Left ventricle myocardium inferior (tissue), 1 donor: ENCODE measurements at regions not wholly inside any gene's neighbourhood (a gene's known extent, or its start where the extent isn't known, plus 50 kb on each side); places are given as distances from the start of the nearest gene placed in this dataset.

Source experiments
- DNase-seq: peaks from one replicate; pipeline ENCODE4 v3.0.0-alpha.2; 2020
- H3K27ac ChIP-seq: fragments of 200-600 bp; replicated peaks from 2 replicates; pipeline ENCODE4 v1.8.0; 2021
- H3K27me3 ChIP-seq: fragments of 200-600 bp; 2 replicates; pipeline ENCODE4 v1.8.0; 2021; ENCODE audit warnings: low read depth
- H3K36me3 ChIP-seq: fragments of 200-600 bp; 2 replicates; pipeline ENCODE4 v1.8.0; 2021
- H3K4me1 ChIP-seq: fragments of 200-600 bp; 2 replicates; pipeline ENCODE4 v1.8.0; 2021
- H3K4me3 ChIP-seq: fragments of 200-600 bp; 2 replicates; pipeline ENCODE4 v1.8.0; 2021; ENCODE audit warnings: mild to moderate bottlenecking, moderate library complexity
- H3K9me3 ChIP-seq: fragments of 200-600 bp; replicated peaks from 2 replicates; pipeline ENCODE4 v1.8.0; 2021
- intact Hi-C: fragments of 100-400 bp; cut with micrococcal nuclease; formaldehyde crosslinking; loops from one replicate; pipeline ENCODE4 v1.11.0; 2022
- TF ChIP-seq, protein P1 (sequence below): fragments of 200-600 bp; IDR thresholded peaks from 2 replicates; pipeline ENCODE4 v1.8.0; 2021; ENCODE audit warnings: antibody characterized with exemption, mild to moderate bottlenecking, borderline replicate concordance
- donor health status: DM: no; HTN: yes; CAD: no; lungs with severe emphysema.

DNA sequence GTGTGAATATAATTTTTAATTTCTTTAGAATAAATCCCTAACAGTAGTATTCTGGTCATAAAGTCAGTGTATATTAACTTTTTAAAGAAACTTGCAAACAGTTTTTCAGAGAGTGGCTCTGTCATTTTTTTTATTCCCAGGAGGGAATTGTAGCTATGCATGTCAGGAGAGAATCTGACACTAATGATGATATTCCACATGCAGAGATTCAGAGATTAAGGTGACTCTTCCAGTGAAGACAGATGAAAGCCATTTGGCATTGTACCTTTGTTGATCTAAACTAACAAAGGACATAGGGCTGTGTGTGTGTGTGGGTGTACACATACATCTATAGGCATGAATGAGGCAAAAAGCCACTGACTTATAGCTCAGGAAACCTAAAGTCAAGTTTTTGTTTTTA is 99.9 kb downstream of the TNFSF13B start:
- intact Hi-C loops = no loop called here
- Histone ChIP-seq H3K4me3 (no peak overlapping the region), H3K27ac (no peak overlapping the region), H3K4me1 (no peaks in the 10 kb centered on the region), H3K36me3 (no peaks in the 10 kb centered on the region), H3K27me3 (no peaks in the 10 kb centered on the region), H3K9me3 (no peaks in the 10 kb centered on the region)
- TF ChIP-seq, protein P1, sequence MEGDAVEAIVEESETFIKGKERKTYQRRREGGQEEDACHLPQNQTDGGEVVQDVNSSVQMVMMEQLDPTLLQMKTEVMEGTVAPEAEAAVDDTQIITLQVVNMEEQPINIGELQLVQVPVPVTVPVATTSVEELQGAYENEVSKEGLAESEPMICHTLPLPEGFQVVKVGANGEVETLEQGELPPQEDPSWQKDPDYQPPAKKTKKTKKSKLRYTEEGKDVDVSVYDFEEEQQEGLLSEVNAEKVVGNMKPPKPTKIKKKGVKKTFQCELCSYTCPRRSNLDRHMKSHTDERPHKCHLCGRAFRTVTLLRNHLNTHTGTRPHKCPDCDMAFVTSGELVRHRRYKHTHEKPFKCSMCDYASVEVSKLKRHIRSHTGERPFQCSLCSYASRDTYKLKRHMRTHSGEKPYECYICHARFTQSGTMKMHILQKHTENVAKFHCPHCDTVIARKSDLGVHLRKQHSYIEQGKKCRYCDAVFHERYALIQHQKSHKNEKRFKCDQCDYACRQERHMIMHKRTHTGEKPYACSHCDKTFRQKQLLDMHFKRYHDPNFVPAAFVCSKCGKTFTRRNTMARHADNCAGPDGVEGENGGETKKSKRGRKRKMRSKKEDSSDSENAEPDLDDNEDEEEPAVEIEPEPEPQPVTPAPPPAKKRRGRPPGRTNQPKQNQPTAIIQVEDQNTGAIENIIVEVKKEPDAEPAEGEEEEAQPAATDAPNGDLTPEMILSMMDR = no peak
- DNase-seq = no peak

DNA sequence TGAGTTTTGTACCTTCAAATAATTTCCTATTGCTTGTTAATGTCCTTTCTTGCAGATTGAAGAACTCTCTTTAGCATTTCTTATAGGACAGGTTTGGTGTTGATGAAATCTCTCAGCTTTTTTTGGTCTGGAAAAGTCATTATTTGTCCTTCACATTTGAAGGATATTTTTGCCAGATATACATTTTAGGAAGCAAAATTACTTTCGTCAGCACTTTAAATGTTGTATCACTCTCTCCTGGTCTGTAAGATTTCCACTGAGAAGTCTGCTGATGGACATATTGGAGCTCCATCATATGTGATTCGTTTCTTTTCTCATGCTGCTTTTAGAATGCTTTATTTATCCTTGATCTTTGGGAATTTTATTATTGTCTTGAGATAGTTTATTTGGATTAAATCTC is 105.5 kb downstream of the TNFSF13B start:
- Histone ChIP-seq H3K27ac (no peak overlapping the region), H3K36me3 (no peaks in the 10 kb centered on the region), H3K27me3 (no peaks in the 10 kb centered on the region), H3K4me1 (no peaks in the 10 kb centered on the region), H3K4me3 (no peak overlapping the region), H3K9me3 (peaks cover 3% of the 10 kb centered on the region)
- no peak for DNase-seq
- TF ChIP-seq, protein P1 = no peak
- intact Hi-C loops = no loop called here

DNA sequence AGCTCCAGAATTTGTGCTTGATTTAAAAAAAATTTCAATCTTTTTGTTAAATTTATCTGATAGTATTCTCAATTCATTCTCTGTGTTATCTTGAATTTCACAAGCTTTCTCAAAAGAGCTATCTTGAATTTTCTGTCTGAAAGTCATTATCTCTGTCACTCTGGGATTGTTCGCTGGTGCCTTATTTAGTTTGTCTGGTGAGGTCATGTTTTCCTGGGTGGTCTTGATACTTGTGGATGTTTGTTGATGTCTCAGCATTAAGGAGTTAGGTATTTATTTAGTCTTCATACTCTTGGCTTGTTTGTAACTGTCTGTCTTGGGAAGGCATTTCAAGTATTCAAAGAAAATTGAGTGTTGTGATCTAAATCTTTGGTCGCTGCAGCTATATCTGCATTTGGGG is 106.3 kb downstream of the TNFSF13B start:
- Histone ChIP-seq H3K4me3 (no peak overlapping the region), H3K36me3 (no peaks in the 10 kb centered on the region), H3K4me1 (no peaks in the 10 kb centered on the region), H3K27me3 (no peaks in the 10 kb centered on the region), H3K9me3 (peaks cover 4% of the 10 kb centered on the region), H3K27ac (no peak overlapping the region)
- intact Hi-C loops = no loop called here
- TF ChIP-seq, protein P1 = no peak
- no peak for DNase-seq

DNA sequence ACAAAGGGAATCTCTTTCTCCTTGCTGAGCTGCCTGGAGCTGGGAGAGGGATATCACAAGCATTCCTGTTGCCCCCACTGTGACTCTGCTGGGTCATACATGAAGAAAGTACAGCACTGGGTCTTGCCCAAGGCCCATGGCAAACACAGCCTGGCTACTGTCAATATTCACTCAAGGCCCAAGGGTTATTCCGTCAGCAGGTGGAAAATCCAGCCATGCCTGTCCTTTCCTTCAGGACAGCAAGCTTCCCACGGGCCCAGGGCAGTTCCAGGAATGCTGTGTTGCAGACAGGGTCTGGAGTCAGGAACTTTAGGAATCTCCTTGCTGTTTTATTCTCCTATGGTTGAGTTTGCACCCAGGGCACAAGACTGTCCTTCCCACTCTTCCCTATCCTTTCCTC is 106.8 kb downstream of the TNFSF13B start:
- peaks cover 4% of the 10 kb centered on the region for H3K9me3 ChIP-seq
- H3K4me3 ChIP-seq = no peak overlapping the region
- DNase-seq = no peak
- intact Hi-C loops = no loop called here
- H3K4me1 ChIP-seq = no peaks in the 10 kb centered on the region
- TF ChIP-seq, protein P1 = no peak
- no peaks in the 10 kb centered on the region for H3K36me3 ChIP-seq
- H3K27me3 ChIP-seq = no peaks in the 10 kb centered on the region
- H3K27ac ChIP-seq = no peak overlapping the region

DNA sequence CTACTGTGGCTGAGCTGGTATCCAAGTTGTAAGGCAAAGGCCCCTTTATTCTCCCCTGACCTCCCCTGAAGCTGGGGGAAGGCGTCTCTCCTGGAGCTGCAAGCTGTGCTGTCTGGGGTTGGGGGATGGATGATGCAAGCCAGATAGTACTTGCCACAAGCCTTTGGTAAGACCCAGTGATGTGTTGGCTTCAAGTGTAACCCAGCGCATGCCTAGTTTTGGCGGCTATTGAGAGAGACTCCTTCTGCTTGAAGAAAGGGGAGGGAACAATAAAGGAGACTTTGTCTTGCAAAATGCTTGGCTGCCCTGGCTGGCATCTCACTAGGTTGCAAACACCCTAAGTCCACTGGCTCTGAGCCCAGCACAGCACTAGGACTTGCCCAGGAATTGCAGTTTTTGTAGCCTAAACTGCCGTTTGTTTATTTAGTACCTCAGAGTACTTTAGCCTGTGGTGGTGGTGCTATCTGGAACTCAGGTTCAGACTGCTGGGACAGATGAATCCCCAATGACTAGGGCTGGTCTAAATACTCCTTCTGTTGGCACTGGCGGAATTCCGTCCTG is 108.2 kb downstream of the TNFSF13B start:
- TF ChIP-seq, protein P1 = no peak
- Histone ChIP-seq H3K9me3 (peaks cover 4% of the 10 kb centered on the region), H3K4me3 (no peak overlapping the region), H3K27ac (no peak overlapping the region), H3K36me3 (no peaks in the 10 kb centered on the region), H3K27me3 (no peaks in the 10 kb centered on the region), H3K4me1 (no peaks in the 10 kb centered on the region)
- intact Hi-C loops = no loop called here
- DNase-seq = no peak
